A673 (cell line): ENCODE measurements at regions not wholly inside any gene's neighbourhood (a gene's known extent, or its start where the extent isn't known, plus 50 kb on each side); places are given as distances from the start of the nearest gene placed in this dataset.

Experiments
- EZH2 ChIP-seq: fragments of 200-600 bp; sonication (generic); IDR thresholded peaks from 2 replicates; pipeline ENCODE4 v1.6.1; 2017; ENCODE audit warnings: borderline replicate concordance, low read depth, mild to moderate bottlenecking, mixed read lengths, antibody characterized with exemption, low read length; ENCODE audit not compliant: poor library complexity, severe bottlenecking
- TF ChIP-seq, protein P1 (sequence below): fragments of 300-800, 200-600 bp; sonication (generic); conservative IDR thresholded peaks from 2 replicates; pipeline ENCODE4 v1.5.1; 2017; ENCODE audit warnings: low read depth, mild to moderate bottlenecking, antibody characterized with exemption, low read length, moderate library complexity, mixed read lengths

DNA sequence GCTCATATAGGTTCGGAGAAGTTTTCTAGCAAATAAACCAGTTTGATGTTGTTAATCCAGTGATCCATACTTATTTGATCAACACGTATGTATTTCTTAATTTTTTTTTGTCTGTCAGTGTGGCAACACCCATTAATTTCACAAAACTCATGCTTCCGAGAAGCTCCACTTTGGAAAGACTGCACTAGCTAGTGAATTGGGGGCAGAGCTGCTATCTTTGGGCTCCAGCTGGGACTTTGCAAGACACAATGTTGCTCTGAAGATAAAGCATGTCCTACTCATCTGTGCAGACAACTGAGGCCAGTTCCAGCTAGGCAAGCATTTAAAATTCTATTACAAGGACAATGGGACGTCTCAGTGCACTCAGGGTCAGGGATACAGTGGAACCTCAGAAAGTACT is 298.4 kb downstream of the NUAK1 start:
- no peak for TF ChIP-seq EZH2
- TF ChIP-seq, protein P1, sequence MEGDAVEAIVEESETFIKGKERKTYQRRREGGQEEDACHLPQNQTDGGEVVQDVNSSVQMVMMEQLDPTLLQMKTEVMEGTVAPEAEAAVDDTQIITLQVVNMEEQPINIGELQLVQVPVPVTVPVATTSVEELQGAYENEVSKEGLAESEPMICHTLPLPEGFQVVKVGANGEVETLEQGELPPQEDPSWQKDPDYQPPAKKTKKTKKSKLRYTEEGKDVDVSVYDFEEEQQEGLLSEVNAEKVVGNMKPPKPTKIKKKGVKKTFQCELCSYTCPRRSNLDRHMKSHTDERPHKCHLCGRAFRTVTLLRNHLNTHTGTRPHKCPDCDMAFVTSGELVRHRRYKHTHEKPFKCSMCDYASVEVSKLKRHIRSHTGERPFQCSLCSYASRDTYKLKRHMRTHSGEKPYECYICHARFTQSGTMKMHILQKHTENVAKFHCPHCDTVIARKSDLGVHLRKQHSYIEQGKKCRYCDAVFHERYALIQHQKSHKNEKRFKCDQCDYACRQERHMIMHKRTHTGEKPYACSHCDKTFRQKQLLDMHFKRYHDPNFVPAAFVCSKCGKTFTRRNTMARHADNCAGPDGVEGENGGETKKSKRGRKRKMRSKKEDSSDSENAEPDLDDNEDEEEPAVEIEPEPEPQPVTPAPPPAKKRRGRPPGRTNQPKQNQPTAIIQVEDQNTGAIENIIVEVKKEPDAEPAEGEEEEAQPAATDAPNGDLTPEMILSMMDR = no peak
